ENCODE measurements at regions not wholly inside any gene's neighbourhood (a gene's known extent, or its start where the extent isn't known, plus 50 kb on each side); places are given as distances from the start of the nearest gene placed in this dataset.

GRCh38 chrY:17184299-17184698 is 695.7 kb downstream of the CDY2B start:
- DNase-seq (ENCODE audit: low spot score) = no peak
- H3K9ac ChIP-seq (ENCODE audit: low read depth in 1 of 2, low read length in 2 of 2) = no peak overlapping the region
- no peak overlapping the region for H3K27ac ChIP-seq (ENCODE audit: low read depth in 1 of 2, low read length in 2 of 2)
- TF ChIP-seq JUND (IDR thresholded peaks at IDR 0.05) (no peak), MAX (IDR thresholded peaks at IDR 0.05) (no peak), NR2F2 (IDR thresholded peaks at IDR 0.05) (no peak), GABPA (IDR thresholded peaks at IDR 0.05 in 1 of 2, conservative IDR thresholded peaks at IDR 0.05 in 1 of 2) (no peak), EGR1 (IDR thresholded peaks at IDR 0.05; ENCODE audit: low read depth in 2 of 2) (no peak), RXRA (IDR thresholded peaks at IDR 0.05) (no peak), CTCF (IDR thresholded peaks at IDR 0.05; ENCODE audit: low read depth, low read length, missing input control) (no peak), REST (IDR thresholded peaks at IDR 0.05) (no peak)
- no peaks in the 10 kb centered on the region for H3K36me3 ChIP-seq (ENCODE audit: control insufficient read depth in 4 of 4, insufficient read depth in 3 of 4, low read depth in 1 of 4, low read length in 3 of 4)
- no peak overlapping the region for H3K4me3 ChIP-seq (ENCODE audit: low read depth in 1 of 3, low read length in 3 of 3)
- no peaks in the 10 kb centered on the region for H3K4me1 ChIP-seq (ENCODE audit: control insufficient read depth in 4 of 4, insufficient read depth in 4 of 4, low read length in 3 of 4)
- no peaks in the 10 kb centered on the region for H3K27me3 ChIP-seq (ENCODE audit: control insufficient read depth in 4 of 4, insufficient read depth in 4 of 4, low read length in 3 of 4)
- no peaks in the 10 kb centered on the region for H3K9me3 ChIP-seq (ENCODE audit: control insufficient read depth in 4 of 4, low read length in 3 of 4)

- H3K36me3 ChIP-seq (ENCODE audit: control insufficient read depth in 4 of 4, insufficient read depth in 3 of 4, low read depth in 1 of 4, low read length in 3 of 4) = no peaks in the 10 kb centered on the region
- 79% methylated on average over 3 of the region's 3 CpGs for WGBS
- no peak overlapping the region for H3K9ac ChIP-seq (ENCODE audit: low read depth in 1 of 2, low read length in 2 of 2)
- no peaks in the 10 kb centered on the region for H3K4me1 ChIP-seq (ENCODE audit: control insufficient read depth in 4 of 4, insufficient read depth in 4 of 4, low read length in 3 of 4)
- DNase-seq (ENCODE audit: low spot score) = no peak
- H3K27ac ChIP-seq (ENCODE audit: low read depth in 1 of 2, low read length in 2 of 2) = no peak overlapping the region
- no peaks in the 10 kb centered on the region for H3K27me3 ChIP-seq (ENCODE audit: control insufficient read depth in 4 of 4, insufficient read depth in 4 of 4, low read length in 3 of 4)
- H3K4me3 ChIP-seq (ENCODE audit: low read depth in 1 of 3, low read length in 3 of 3) = no peak overlapping the region
- TF ChIP-seq HNF4G (IDR thresholded peaks at IDR 0.05) (no peak), SP1 (IDR thresholded peaks at IDR 0.05) (no peak), MAX (IDR thresholded peaks at IDR 0.05) (no peak), NR2F2 (IDR thresholded peaks at IDR 0.05) (no peak), JUND (IDR thresholded peaks at IDR 0.05) (no peak), FOXA1 (IDR thresholded peaks at IDR 0.05) (no peak), TAF1 (conservative IDR thresholded peaks at IDR 0.05) (no peak), ATF3 (IDR thresholded peaks at IDR 0.05) (no peak)
- no peaks in the 10 kb centered on the region for H3K9me3 ChIP-seq (ENCODE audit: control insufficient read depth in 4 of 4, low read length in 3 of 4)
Measured at GRCh38 chrY:17166881-17167280, 713.1 kb downstream of the CDY2B start.

- no peak overlapping the region for H3K4me3 ChIP-seq (ENCODE audit: low read depth in 1 of 3, low read length in 3 of 3)
- H3K9me3 ChIP-seq (ENCODE audit: control insufficient read depth in 4 of 4, low read length in 3 of 4) = no peaks in the 10 kb centered on the region
- H3K27me3 ChIP-seq (ENCODE audit: control insufficient read depth in 4 of 4, insufficient read depth in 4 of 4, low read length in 3 of 4) = no peaks in the 10 kb centered on the region
- no peak for DNase-seq (ENCODE audit: low spot score)
- no peak overlapping the region for H3K27ac ChIP-seq (ENCODE audit: low read depth in 1 of 2, low read length in 2 of 2)
- H3K4me1 ChIP-seq (ENCODE audit: control insufficient read depth in 4 of 4, insufficient read depth in 4 of 4, low read length in 3 of 4) = no peaks in the 10 kb centered on the region
- no peaks in the 10 kb centered on the region for H3K36me3 ChIP-seq (ENCODE audit: control insufficient read depth in 4 of 4, insufficient read depth in 3 of 4, low read depth in 1 of 4, low read length in 3 of 4)
- WGBS = 74% methylated on average over 2 of the region's 2 CpGs
- H3K9ac ChIP-seq (ENCODE audit: low read depth in 1 of 2, low read length in 2 of 2) = no peak overlapping the region
- TF ChIP-seq TAF1 (conservative IDR thresholded peaks at IDR 0.05) (no peak), CTCF (IDR thresholded peaks at IDR 0.05; ENCODE audit: low read depth, low read length, missing input control) (no peak), RXRA (IDR thresholded peaks at IDR 0.05) (no peak), RAD21 (IDR thresholded peaks at IDR 0.05) (no peak), HNF4A (conservative IDR thresholded peaks at IDR 0.05) (no peak), MAX (IDR thresholded peaks at IDR 0.05) (no peak), ATF3 (IDR thresholded peaks at IDR 0.05) (no peak), HNF4G (IDR thresholded peaks at IDR 0.05) (no peak), GABPA (IDR thresholded peaks at IDR 0.05 in 1 of 2, conservative IDR thresholded peaks at IDR 0.05 in 1 of 2) (no peak), NR2F2 (IDR thresholded peaks at IDR 0.05) (no peak), ZBTB33 (IDR thresholded peaks at IDR 0.05) (no peak), JUND (IDR thresholded peaks at IDR 0.05) (no peak)
Measured at GRCh38 chrY:17122166-17122565, 757.9 kb downstream of the CDY2B start.

Measured in liver (tissue), 8 donors.